ENCODE measurements at regions not wholly inside any gene's neighbourhood (a gene's known extent, or its start where the extent isn't known, plus 50 kb on each side); places are given as distances from the start of the nearest gene placed in this dataset.
A peak's percentile ranks its signal among the peaks of the same experiment; 100 is the strongest.

- no peak for DNase-seq (ENCODE audit: low spot score)
These were observed 375.9 kb downstream of the RNF144B start for GRCh38 chr6:18763086-18763485.

GRCh38 chr6:18784794-18785193 lies 397.6 kb downstream of the RNF144B start:
- DNase-seq (ENCODE audit: low spot score), result no peak

- DNase-seq (ENCODE audit: low spot score), result no peak
These were observed 398.8 kb downstream of the RNF144B start for GRCh38 chr6:18785810-18786490.

- DNase-seq (ENCODE audit: low spot score), result no peak
These were observed 405.7 kb downstream of the RNF144B start for GRCh38 chr6:18792866-18793265.

- DNase-seq (ENCODE audit: low spot score), result no peak
These were observed 408.6 kb downstream of the RNF144B start for GRCh38 chr6:18795726-18796125.

GRCh38 chr6:18820725-18821124 lies 433.6 kb downstream of the RNF144B start:
- DNase-seq (ENCODE audit: low spot score), result no peak

GRCh38 chr6:18823782-18824386 lies 436.7 kb downstream of the RNF144B start:
- peak; percentile 12 for DNase-seq (ENCODE audit: low spot score)

GRCh38 chr6:18829272-18829870 lies 442.2 kb downstream of the RNF144B start:
- DNase-seq (ENCODE audit: low spot score), result no peak

GRCh38 chr6:18835976-18836375 lies 448.8 kb downstream of the RNF144B start:
- DNase-seq (ENCODE audit: low spot score), result no peak

GRCh38 chr6:18837013-18837412 lies 449.9 kb downstream of the RNF144B start:
- no peak for DNase-seq (ENCODE audit: low spot score)

- DNase-seq (ENCODE audit: low spot score), result no peak
These were observed 455.4 kb downstream of the RNF144B start for GRCh38 chr6:18842534-18842933.

GRCh38 chr6:18845896-18846295 lies 458.7 kb downstream of the RNF144B start:
- no peak for DNase-seq (ENCODE audit: low spot score)

- no peak for DNase-seq (ENCODE audit: low spot score)
These were observed 459.2 kb downstream of the RNF144B start for GRCh38 chr6:18846327-18846726.

GRCh38 chr6:18861204-18861603 lies 474.1 kb downstream of the RNF144B start:
- no peak for DNase-seq (ENCODE audit: low spot score)

- no peak for DNase-seq (ENCODE audit: low spot score)
These were observed 496.1 kb downstream of the RNF144B start for GRCh38 chr6:18883268-18883667.

GRCh38 chr6:18883851-18884250 lies 496.7 kb downstream of the RNF144B start:
- DNase-seq (ENCODE audit: low spot score), result no peak

GRCh38 chr6:18893540-18894269 lies 506.6 kb downstream of the RNF144B start:
- no peak for DNase-seq (ENCODE audit: low spot score)

- DNase-seq (ENCODE audit: low spot score), result no peak
These were observed 510.2 kb downstream of the RNF144B start for GRCh38 chr6:18897350-18897749.

GRCh38 chr6:18904681-18905080 lies 517.5 kb downstream of the RNF144B start:
- no peak for DNase-seq (ENCODE audit: low spot score)

GRCh38 chr6:18920701-18921100 lies 533.6 kb downstream of the RNF144B start:
- no peak for DNase-seq (ENCODE audit: low spot score)

- no peak for DNase-seq (ENCODE audit: low spot score)
These were observed 543.9 kb downstream of the RNF144B start for GRCh38 chr6:18931086-18931485.

- no peak for DNase-seq (ENCODE audit: low spot score)
These were observed 571.0 kb downstream of the RNF144B start for GRCh38 chr6:18958146-18958545.

- no peak for DNase-seq (ENCODE audit: low spot score)
These were observed 574.4 kb downstream of the RNF144B start for GRCh38 chr6:18961566-18961965.
